ENCODE measurements at regions not wholly inside any gene's neighbourhood (a gene's known extent, or its start where the extent isn't known, plus 50 kb on each side); places are given as distances from the start of the nearest gene placed in this dataset.
"Not testable (repeated sequence)": the region's sequence is repeated elsewhere in the genome, so short reads cannot be mapped to it uniquely, and the experiment has no call there.

- no peak for TF ChIP-seq CTCF (IDR thresholded peaks at IDR 0.05; ENCODE audit: insufficient read depth, low read length, poor library complexity, severe bottlenecking)
- Histone ChIP-seq H3K4me3 (ENCODE audit: low read depth, low read length) (no peak overlapping the region), H3K36me3 (ENCODE audit: control insufficient read depth, insufficient read depth, low read length) (no peaks in the 10 kb centered on the region), H3K27me3 (ENCODE audit: control insufficient read depth, insufficient read depth, low read length) (no peaks in the 10 kb centered on the region)
- DNase-seq (ENCODE audit: low read depth): no peak
Observed at GRCh38 chr2:67616749-67617148, 219.6 kb downstream of the ETAA1 start.

GRCh38 chr2:67619204-67619603, 222.1 kb downstream of the ETAA1 start:
- Histone ChIP-seq H3K36me3 (ENCODE audit: control insufficient read depth, insufficient read depth, low read length) (no peaks in the 10 kb centered on the region), H3K4me3 (ENCODE audit: low read depth, low read length) (no peak overlapping the region), H3K27me3 (ENCODE audit: control insufficient read depth, insufficient read depth, low read length) (no peaks in the 10 kb centered on the region)
- TF ChIP-seq CTCF (IDR thresholded peaks at IDR 0.05; ENCODE audit: insufficient read depth, low read length, poor library complexity, severe bottlenecking): no peak
- no peak for DNase-seq (ENCODE audit: low read depth)

- H3K4me3 ChIP-seq (ENCODE audit: low read depth, low read length); H3K27me3 ChIP-seq (ENCODE audit: control insufficient read depth, insufficient read depth, low read length); H3K36me3 ChIP-seq (ENCODE audit: control insufficient read depth, insufficient read depth, low read length); DNase-seq (ENCODE audit: low read depth): not testable (repeated sequence)
Observed at GRCh38 chr2:67623741-67624140, 226.6 kb downstream of the ETAA1 start.

GRCh38 chr2:67625178-67625577, 228.0 kb downstream of the ETAA1 start:
- H3K36me3 ChIP-seq (ENCODE audit: control insufficient read depth, insufficient read depth, low read length): no peaks in the 10 kb centered on the region
- no peaks in the 10 kb centered on the region for H3K27me3 ChIP-seq (ENCODE audit: control insufficient read depth, insufficient read depth, low read length)
- TF ChIP-seq CTCF (IDR thresholded peaks at IDR 0.05; ENCODE audit: insufficient read depth, low read length, poor library complexity, severe bottlenecking): no peak
- DNase-seq (ENCODE audit: low read depth): no peak
- no peak overlapping the region for H3K4me3 ChIP-seq (ENCODE audit: low read depth, low read length)

GRCh38 chr2:67625690-67626475, 228.8 kb downstream of the ETAA1 start:
- Histone ChIP-seq H3K36me3 (ENCODE audit: control insufficient read depth, insufficient read depth, low read length) (no peaks in the 10 kb centered on the region), H3K4me3 (ENCODE audit: low read depth, low read length) (no peak overlapping the region), H3K27me3 (ENCODE audit: control insufficient read depth, insufficient read depth, low read length) (no peaks in the 10 kb centered on the region)
- TF ChIP-seq CTCF (IDR thresholded peaks at IDR 0.05; ENCODE audit: insufficient read depth, low read length, poor library complexity, severe bottlenecking): no peak
- DNase-seq (ENCODE audit: low read depth): no peak

- TF ChIP-seq CTCF (IDR thresholded peaks at IDR 0.05; ENCODE audit: insufficient read depth, low read length, poor library complexity, severe bottlenecking): no peak
- Histone ChIP-seq H3K36me3 (ENCODE audit: control insufficient read depth, insufficient read depth, low read length) (no peaks in the 10 kb centered on the region), H3K4me3 (ENCODE audit: low read depth, low read length) (no peak overlapping the region), H3K27me3 (ENCODE audit: control insufficient read depth, insufficient read depth, low read length) (no peaks in the 10 kb centered on the region)
- no peak for DNase-seq (ENCODE audit: low read depth)
Observed at GRCh38 chr2:67626656-67627055, 229.5 kb downstream of the ETAA1 start.
